ENCODE measurements at regions not wholly inside any gene's neighbourhood (a gene's known extent, or its start where the extent isn't known, plus 50 kb on each side); places are given as distances from the start of the nearest gene placed in this dataset.

- TF ChIP-seq ZBTB37 (CRISPR knock-in tag; IDR thresholded peaks at IDR 0.05), result no peak
- TF ChIP-seq ZNF264 (CRISPR knock-in tag; IDR thresholded peaks at IDR 0.05), result no peak
- no peak for TF ChIP-seq ZMYM3 (CRISPR knock-in tag; IDR thresholded peaks at IDR 0.05)
- no peak for TF ChIP-seq PAXIP1 (CRISPR knock-in tag; conservative IDR thresholded peaks at IDR 0.05)
- no peak for TF ChIP-seq ATF2 (CRISPR knock-in tag; IDR thresholded peaks at IDR 0.05)
- TF ChIP-seq MAX (IDR thresholded peaks at IDR 0.05), result no peak
- no peak for TF ChIP-seq ZNF382 (CRISPR knock-in tag; IDR thresholded peaks at IDR 0.05; ENCODE audit: borderline replicate concordance)
- TF ChIP-seq NR2F2 (IDR thresholded peaks at IDR 0.05; ENCODE audit: borderline replicate concordance, low read depth), result no peak
- no peak for TF ChIP-seq MED1 (CRISPR knock-in tag; IDR thresholded peaks at IDR 0.05)
These were observed 403.4 kb downstream of the HDGFL1 start (continued) for GRCh38 chr6:22972771-22973170.

Measured in HepG2 (cell line).